ENCODE measurements at regions not wholly inside any gene's neighbourhood (a gene's known extent, or its start where the extent isn't known, plus 50 kb on each side); places are given as distances from the start of the nearest gene placed in this dataset.

DNA sequence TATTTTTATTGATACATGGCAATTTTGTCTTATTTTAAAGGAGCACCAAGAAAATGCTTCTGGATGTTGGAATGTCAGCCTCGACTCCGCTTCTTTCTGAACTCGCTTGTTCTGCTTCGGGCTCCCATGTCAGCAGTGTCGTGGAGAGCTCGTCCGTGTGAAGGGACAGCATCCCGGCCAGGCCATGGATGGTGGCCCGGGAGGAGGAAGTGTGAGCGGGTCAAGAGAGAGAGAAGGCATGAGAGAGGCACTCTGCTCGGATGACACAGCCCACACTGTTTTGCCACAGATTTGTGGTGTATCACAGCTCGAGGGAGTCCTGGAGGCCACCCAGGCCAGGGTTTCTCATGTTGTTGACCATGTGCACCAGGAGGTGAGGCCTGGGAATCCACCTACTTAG, 107.0 kb downstream of the TRAPPC11 start:
- H3K4me3 ChIP-seq, result no peak overlapping the region
- FAIRE-seq (no peak), ATAC-seq (no peak), DNase-seq (ENCODE audit: extremely low read depth in 1 of 4, low spot score in 3 of 4) (no peak)
- BruUV-seq (replicated peaks), result no TSS peak
- no peak overlapping the region for H3K27ac ChIP-seq (ENCODE audit: extremely low read depth, low read depth, low read length)
- H3K4me1 ChIP-seq (replicated peaks in 1 of 2; ENCODE audit: control insufficient read depth in 2 of 2, insufficient read depth in 2 of 2, low read length in 2 of 2), result peaks cover 0 to 2% of the 10 kb centered on the region in 2 experiments; a peak in 2 of 5 replicates
- no peaks in the 10 kb centered on the region for H3K79me2 ChIP-seq (ENCODE audit: control insufficient read depth, insufficient read depth, low read length)
- no peak overlapping the region for H3K4me2 ChIP-seq (ENCODE audit: insufficient read depth, low read length)
- H2AFZ ChIP-seq (ENCODE audit: low read depth, low read length), result no peak overlapping the region
- H3K36me3 ChIP-seq (ENCODE audit: control insufficient read depth, insufficient read depth, low read length), result no peaks in the 10 kb centered on the region
- H4K20me1 ChIP-seq (replicated peaks; ENCODE audit: control insufficient read depth, insufficient read depth, low read length), result no peaks in the 10 kb centered on the region
- no peak for TF ChIP-seq ZNF175 (CRISPR knock-in tag; IDR thresholded peaks at IDR 0.05; ENCODE audit: low read depth)
- TF ChIP-seq CBFA2T2 (conservative IDR thresholded peaks at IDR 0.05), result no peak
- TF ChIP-seq, protein P1, sequence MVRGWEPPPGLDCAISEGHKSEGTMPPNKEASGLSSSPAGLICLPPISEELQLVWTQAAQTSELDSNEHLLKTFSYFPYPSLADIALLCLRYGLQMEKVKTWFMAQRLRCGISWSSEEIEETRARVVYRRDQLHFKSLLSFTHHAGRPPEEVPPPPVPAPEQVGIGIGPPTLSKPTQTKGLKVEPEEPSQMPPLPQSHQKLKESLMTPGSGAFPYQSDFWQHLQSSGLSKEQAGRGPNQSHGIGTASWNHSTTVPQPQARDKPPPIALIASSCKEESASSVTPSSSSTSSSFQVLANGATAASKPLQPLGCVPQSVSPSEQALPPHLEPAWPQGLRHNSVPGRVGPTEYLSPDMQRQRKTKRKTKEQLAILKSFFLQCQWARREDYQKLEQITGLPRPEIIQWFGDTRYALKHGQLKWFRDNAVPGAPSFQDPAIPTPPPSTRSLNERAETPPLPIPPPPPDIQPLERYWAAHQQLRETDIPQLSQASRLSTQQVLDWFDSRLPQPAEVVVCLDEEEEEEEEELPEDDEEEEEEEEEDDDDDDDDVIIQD (CRISPR knock-in tag; IDR thresholded peaks at IDR 0.05), result no peak
- TF ChIP-seq PHB2 (IDR thresholded peaks at IDR 0.05; ENCODE audit: low read depth), result no peak
- no peak for TF ChIP-seq RBM34 (IDR thresholded peaks at IDR 0.05; ENCODE audit: borderline replicate concordance, insufficient read depth, low read length)
- no peak for TF ChIP-seq TGIF2 (CRISPR knock-in tag; IDR thresholded peaks at IDR 0.05)
- TF ChIP-seq, protein P2, sequence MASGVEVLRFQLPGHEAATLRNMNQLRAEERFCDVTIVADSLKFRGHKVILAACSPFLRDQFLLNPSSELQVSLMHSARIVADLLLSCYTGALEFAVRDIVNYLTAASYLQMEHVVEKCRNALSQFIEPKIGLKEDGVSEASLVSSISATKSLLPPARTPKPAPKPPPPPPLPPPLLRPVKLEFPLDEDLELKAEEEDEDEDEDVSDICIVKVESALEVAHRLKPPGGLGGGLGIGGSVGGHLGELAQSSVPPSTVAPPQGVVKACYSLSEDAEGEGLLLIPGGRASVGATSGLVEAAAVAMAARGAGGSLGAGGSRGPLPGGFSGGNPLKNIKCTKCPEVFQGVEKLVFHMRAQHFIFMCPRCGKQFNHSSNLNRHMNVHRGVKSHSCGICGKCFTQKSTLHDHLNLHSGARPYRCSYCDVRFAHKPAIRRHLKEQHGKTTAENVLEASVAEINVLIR (CRISPR knock-in tag; IDR thresholded peaks at IDR 0.05), result no peak
- TF ChIP-seq, protein P3, sequence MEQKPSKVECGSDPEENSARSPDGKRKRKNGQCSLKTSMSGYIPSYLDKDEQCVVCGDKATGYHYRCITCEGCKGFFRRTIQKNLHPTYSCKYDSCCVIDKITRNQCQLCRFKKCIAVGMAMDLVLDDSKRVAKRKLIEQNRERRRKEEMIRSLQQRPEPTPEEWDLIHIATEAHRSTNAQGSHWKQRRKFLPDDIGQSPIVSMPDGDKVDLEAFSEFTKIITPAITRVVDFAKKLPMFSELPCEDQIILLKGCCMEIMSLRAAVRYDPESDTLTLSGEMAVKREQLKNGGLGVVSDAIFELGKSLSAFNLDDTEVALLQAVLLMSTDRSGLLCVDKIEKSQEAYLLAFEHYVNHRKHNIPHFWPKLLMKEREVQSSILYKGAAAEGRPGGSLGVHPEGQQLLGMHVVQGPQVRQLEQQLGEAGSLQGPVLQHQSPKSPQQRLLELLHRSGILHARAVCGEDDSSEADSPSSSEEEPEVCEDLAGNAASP (IDR thresholded peaks at IDR 0.05), result no peak
- TF ChIP-seq HMG20B (CRISPR knock-in tag; IDR thresholded peaks at IDR 0.05), result no peak
- no peak for TF ChIP-seq ZNF778 (CRISPR knock-in tag; IDR thresholded peaks at IDR 0.05)
- no peak for TF ChIP-seq ELF1 (tag; IDR thresholded peaks at IDR 0.05)
- TF ChIP-seq XRCC3 (IDR thresholded peaks at IDR 0.05), result no peak
- no peak for TF ChIP-seq CHCHD3 (CRISPR knock-in tag; IDR thresholded peaks at IDR 0.05)
- no peak for TF ChIP-seq POLR2AphosphoS2 (IDR thresholded peaks at IDR 0.05; ENCODE audit: low read length)
- no peak for TF ChIP-seq SOX6 (IDR thresholded peaks at IDR 0.05)
- TF ChIP-seq LEF1 (IDR thresholded peaks at IDR 0.05), result no peak
- no peak for TF ChIP-seq ELF4 (CRISPR knock-in tag; IDR thresholded peaks at IDR 0.05)
- TF ChIP-seq, protein P4, sequence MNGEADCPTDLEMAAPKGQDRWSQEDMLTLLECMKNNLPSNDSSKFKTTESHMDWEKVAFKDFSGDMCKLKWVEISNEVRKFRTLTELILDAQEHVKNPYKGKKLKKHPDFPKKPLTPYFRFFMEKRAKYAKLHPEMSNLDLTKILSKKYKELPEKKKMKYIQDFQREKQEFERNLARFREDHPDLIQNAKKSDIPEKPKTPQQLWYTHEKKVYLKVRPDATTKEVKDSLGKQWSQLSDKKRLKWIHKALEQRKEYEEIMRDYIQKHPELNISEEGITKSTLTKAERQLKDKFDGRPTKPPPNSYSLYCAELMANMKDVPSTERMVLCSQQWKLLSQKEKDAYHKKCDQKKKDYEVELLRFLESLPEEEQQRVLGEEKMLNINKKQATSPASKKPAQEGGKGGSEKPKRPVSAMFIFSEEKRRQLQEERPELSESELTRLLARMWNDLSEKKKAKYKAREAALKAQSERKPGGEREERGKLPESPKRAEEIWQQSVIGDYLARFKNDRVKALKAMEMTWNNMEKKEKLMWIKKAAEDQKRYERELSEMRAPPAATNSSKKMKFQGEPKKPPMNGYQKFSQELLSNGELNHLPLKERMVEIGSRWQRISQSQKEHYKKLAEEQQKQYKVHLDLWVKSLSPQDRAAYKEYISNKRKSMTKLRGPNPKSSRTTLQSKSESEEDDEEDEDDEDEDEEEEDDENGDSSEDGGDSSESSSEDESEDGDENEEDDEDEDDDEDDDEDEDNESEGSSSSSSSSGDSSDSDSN (IDR thresholded peaks at IDR 0.05; ENCODE audit: borderline replicate concordance in 1 of 2, low read depth in 2 of 2, low read length in 2 of 2), result no peak
- TF ChIP-seq TAF15 (IDR thresholded peaks at IDR 0.05; ENCODE audit: low read depth, low read length), result no peak
- 0 out of 4 replicates have a peak overlapping the region, but pooled peaks of 1 of the 2 experiments have one; percentile 17 for H3K9ac ChIP-seq (ENCODE audit: insufficient read depth in 1 of 2, low read depth in 2 of 2, low read length in 2 of 2)
- in situ Hi-C loops (cut with MboI) (no loop called here), intact Hi-C loops (cut with micrococcal nuclease) (no loop called here)
- peaks cover 25 to 32% of the 10 kb centered on the region in 2 experiments for H3K27me3 ChIP-seq (ENCODE audit: control insufficient read depth in 2 of 2, insufficient read depth in 2 of 2, low read length in 2 of 2)
- CTCF ChIA-PET (ENCODE audit: low intra/inter-chr PET ratio), result no interaction called here
- POLR2A ChIA-PET, result no interaction called here
- no peaks in the 10 kb centered on the region for H3K9me3 ChIP-seq (replicated peaks; ENCODE audit: control insufficient read depth, insufficient read depth, low read depth, low read length)
- WGBS (ENCODE audit: insufficient coverage, low coverage, missing lambda C conversion rate), result 3% methylated on average over 12 of the region's 12 CpGs
- H3K9me1 ChIP-seq (ENCODE audit: control insufficient read depth, insufficient read depth, low read length), result no peaks in the 10 kb centered on the region
